HUES64 (cell line): ENCODE measurements at regions not wholly inside any gene's neighbourhood (a gene's known extent, or its start where the extent isn't known, plus 50 kb on each side); places are given as distances from the start of the nearest gene placed in this dataset.
"Not testable (repeated sequence)": the region's sequence is repeated elsewhere in the genome, so short reads cannot be mapped to it uniquely, and the experiment has no call there.

Experiments
- H3K27ac ChIP-seq: 2 replicates; pipeline ENCODE4 v1.7.0; 2013; ENCODE audit warnings: low read depth, low read length, inconsistent platforms
- H3K27me3 ChIP-seq: 2 replicates; pipeline ENCODE4 v1.6.1; 2013; ENCODE audit warnings: mild to moderate bottlenecking, low read length; ENCODE audit not compliant: insufficient read depth
- H3K36me3 ChIP-seq: 2 replicates; pipeline ENCODE4 v1.6.1; 2013; ENCODE audit warnings: mild to moderate bottlenecking, low read length; ENCODE audit not compliant: insufficient read depth
- H3K4me1 ChIP-seq: 2 replicates; pipeline ENCODE4 v1.6.1; 2013; ENCODE audit warnings: mild to moderate bottlenecking, low read length, moderate library complexity; ENCODE audit not compliant: insufficient read depth
- H3K4me3 ChIP-seq: 2 replicates; pipeline ENCODE4 v1.5.1; 2013; ENCODE audit warnings: mild to moderate bottlenecking, low read length, moderate library complexity
- H3K9ac ChIP-seq: 2 replicates; pipeline ENCODE4 v1.6.1; 2013; ENCODE audit warnings: mild to moderate bottlenecking, low read depth, low read length
- H3K9me3 ChIP-seq: 2 replicates; pipeline ENCODE4 v1.6.1; 2013; ENCODE audit warnings: low read depth, low read length; ENCODE audit not compliant: insufficient read depth
- WGBS: fragments of 150-250, 120-280 bp; methylation state at CpG from one replicate; pipeline ENCODE4 v1.1.7; 2013; ENCODE audit warnings: missing lambda C conversion rate; 5-methylcytosine and 5-hydroxymethylcytosine counted together

- Histone ChIP-seq H3K27me3 (no peaks in the 10 kb centered on the region), H3K4me3 (no peak overlapping the region), H3K9ac (no peak overlapping the region), H3K4me1 (no peaks in the 10 kb centered on the region), H3K9me3 (no peaks in the 10 kb centered on the region), H3K36me3 (no peaks in the 10 kb centered on the region), H3K27ac (no peak overlapping the region)
- 94% methylated on average over 5 of the region's 5 CpGs for WGBS
These were observed 91.5 kb upstream of the TBC1D5 start for GRCh38 chr3:17833786-17834559.

DNA sequence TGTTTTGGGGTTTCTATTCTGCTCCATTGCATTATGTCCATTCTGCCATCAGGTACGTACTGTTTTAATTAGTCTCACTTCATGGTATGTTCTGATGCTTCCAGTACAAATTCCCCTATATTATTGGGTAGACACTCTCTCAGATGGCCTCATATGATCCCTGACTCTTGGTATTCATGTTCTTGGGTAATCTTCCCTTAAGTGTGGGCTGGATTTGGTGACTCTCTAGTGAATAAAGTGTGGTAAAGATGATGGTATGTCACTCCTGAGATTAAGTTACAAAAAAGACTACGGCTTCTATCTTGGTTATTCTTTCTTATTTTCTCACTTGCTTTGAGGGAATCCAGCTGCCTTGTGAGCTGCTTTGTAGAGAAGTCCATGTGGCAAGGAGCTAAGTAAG lies 89.6 kb upstream of the TBC1D5 start:
- H3K4me3 ChIP-seq, result no peak overlapping the region
- H3K27ac ChIP-seq, result no peak overlapping the region
- H3K9ac ChIP-seq, result no peak overlapping the region
- H3K4me1 ChIP-seq, result no peaks in the 10 kb centered on the region
- H3K36me3 ChIP-seq, result no peaks in the 10 kb centered on the region
- 100% methylated on average over 2 of the region's 2 CpGs for WGBS
- H3K27me3 ChIP-seq, result no peaks in the 10 kb centered on the region
- no peaks in the 10 kb centered on the region for H3K9me3 ChIP-seq

- no peaks in the 10 kb centered on the region for H3K27me3 ChIP-seq
- H3K36me3 ChIP-seq, result no peaks in the 10 kb centered on the region
- no peaks in the 10 kb centered on the region for H3K4me1 ChIP-seq
- no peak overlapping the region for H3K27ac ChIP-seq
- no peak overlapping the region for H3K9ac ChIP-seq
- no peaks in the 10 kb centered on the region for H3K9me3 ChIP-seq
- no peak overlapping the region for H3K4me3 ChIP-seq
These were observed 88.9 kb upstream of the TBC1D5 start for GRCh38 chr3:17831366-17831765.

GRCh38 chr3:17830788-17831187 lies 88.4 kb upstream of the TBC1D5 start:
- no peaks in the 10 kb centered on the region for H3K4me1 ChIP-seq
- H3K9ac ChIP-seq, result no peak overlapping the region
- WGBS, result no CpG with 5 or more reads among the region's 1 CpG
- no peaks in the 10 kb centered on the region for H3K36me3 ChIP-seq
- no peaks in the 10 kb centered on the region for H3K9me3 ChIP-seq
- H3K27me3 ChIP-seq, result no peaks in the 10 kb centered on the region
- no peak overlapping the region for H3K4me3 ChIP-seq
- H3K27ac ChIP-seq, result no peak overlapping the region

DNA sequence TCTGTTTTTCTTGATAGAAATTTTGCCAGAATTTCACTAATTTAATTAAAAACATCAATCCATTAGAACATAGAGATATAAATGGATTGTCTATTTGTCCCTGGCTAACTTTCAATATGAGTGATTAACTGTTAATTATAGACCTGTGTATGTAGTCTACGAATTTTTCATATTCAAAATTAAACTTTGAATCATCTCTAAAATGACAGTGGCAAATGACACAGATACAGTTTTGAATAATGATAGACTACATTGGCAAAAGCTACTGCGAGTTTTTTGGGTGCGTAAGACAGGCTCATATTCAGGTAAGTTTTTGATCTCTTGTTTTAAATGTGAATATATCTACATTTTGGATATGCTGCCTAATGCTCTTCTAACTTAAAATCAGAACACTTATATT lies 86.0 kb upstream of the TBC1D5 start:
- Histone ChIP-seq H3K9ac (no peak overlapping the region), H3K27ac (no peak overlapping the region), H3K9me3 (no peaks in the 10 kb centered on the region), H3K4me3 (no peak overlapping the region), H3K36me3 (no peaks in the 10 kb centered on the region), H3K27me3 (no peaks in the 10 kb centered on the region), H3K4me1 (no peaks in the 10 kb centered on the region)
- 84% methylated on average over 2 of the region's 3 CpGs for WGBS

GRCh38 chr3:17825298-17825697 lies 82.9 kb upstream of the TBC1D5 start:
- no peak overlapping the region for H3K4me3 ChIP-seq
- WGBS, result 89% methylated on average over 3 of the region's 3 CpGs
- no peaks in the 10 kb centered on the region for H3K4me1 ChIP-seq
- H3K27ac ChIP-seq, result no peak overlapping the region
- H3K9me3 ChIP-seq, result no peaks in the 10 kb centered on the region
- no peaks in the 10 kb centered on the region for H3K27me3 ChIP-seq
- no peak overlapping the region for H3K9ac ChIP-seq
- H3K36me3 ChIP-seq, result no peaks in the 10 kb centered on the region

DNA sequence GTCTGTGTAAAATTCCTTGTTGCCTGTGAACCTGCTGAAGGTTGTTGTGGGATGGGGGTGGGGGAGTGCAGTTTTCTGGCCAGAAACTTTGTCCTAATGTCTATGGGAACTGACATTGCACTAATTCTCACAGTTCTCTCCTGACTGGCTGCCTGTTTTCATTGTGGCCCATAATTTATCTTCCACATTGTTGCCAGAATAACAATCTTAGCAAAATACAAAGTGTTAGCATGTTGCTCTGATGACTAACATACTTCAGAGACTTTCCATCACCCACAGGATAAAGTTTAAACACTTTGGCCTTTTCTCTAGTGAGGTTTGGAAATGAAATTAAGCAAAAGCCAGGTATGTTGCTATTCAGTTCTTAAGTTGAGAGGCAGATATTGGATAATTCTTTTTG lies 81.4 kb upstream of the TBC1D5 start:
- Histone ChIP-seq H3K27ac (no peak overlapping the region), H3K4me1 (no peaks in the 10 kb centered on the region), H3K36me3 (no peaks in the 10 kb centered on the region), H3K4me3 (no peak overlapping the region), H3K9ac (no peak overlapping the region), H3K27me3 (no peaks in the 10 kb centered on the region), H3K9me3 (no peaks in the 10 kb centered on the region; the same call in 1 of the 2 replicates)

- no peaks in the 10 kb centered on the region for H3K4me1 ChIP-seq
- no peak overlapping the region for H3K9ac ChIP-seq
- H3K4me3 ChIP-seq, result no peak overlapping the region
- no peaks in the 10 kb centered on the region for H3K27me3 ChIP-seq
- WGBS, result 96% methylated on average over 4 of the region's 4 CpGs
- H3K9me3 ChIP-seq, result peaks cover 7% of the 10 kb centered on the region
- no peak overlapping the region for H3K27ac ChIP-seq
- H3K36me3 ChIP-seq, result no peaks in the 10 kb centered on the region
These were observed 80.6 kb upstream of the TBC1D5 start for GRCh38 chr3:17823036-17823435.

GRCh38 chr3:17820704-17821103 lies 78.3 kb upstream of the TBC1D5 start:
- WGBS, result 70% methylated on average over 2 of the region's 2 CpGs

GRCh38 chr3:17820275-17820674 lies 77.8 kb upstream of the TBC1D5 start:
- Histone ChIP-seq H3K27me3 (no peaks in the 10 kb centered on the region), H3K9me3 (peaks cover 7% of the 10 kb centered on the region), H3K36me3 (no peaks in the 10 kb centered on the region), H3K9ac (no peak overlapping the region), H3K27ac (no peak overlapping the region), H3K4me3 (no peak overlapping the region), H3K4me1 (no peaks in the 10 kb centered on the region)

More at GRCh38 chr3:17820704-17821103, 78.3 kb upstream of the TBC1D5 start:
- Histone ChIP-seq H3K9ac (no peak overlapping the region), H3K9me3 (peaks cover 7% of the 10 kb centered on the region), H3K27me3 (no peaks in the 10 kb centered on the region), H3K36me3 (no peaks in the 10 kb centered on the region), H3K27ac (no peak overlapping the region), H3K4me1 (no peaks in the 10 kb centered on the region), H3K4me3 (no peak overlapping the region)

- H3K27me3 ChIP-seq, H3K27ac ChIP-seq, H3K9ac ChIP-seq, H3K4me3 ChIP-seq, H3K36me3 ChIP-seq, H3K4me1 ChIP-seq, H3K9me3 ChIP-seq: not testable (repeated sequence)
- WGBS, result 97% methylated on average over 20 of the region's 20 CpGs
These were observed 75.5 kb upstream of the TBC1D5 start for GRCh38 chr3:17817973-17818372.

DNA sequence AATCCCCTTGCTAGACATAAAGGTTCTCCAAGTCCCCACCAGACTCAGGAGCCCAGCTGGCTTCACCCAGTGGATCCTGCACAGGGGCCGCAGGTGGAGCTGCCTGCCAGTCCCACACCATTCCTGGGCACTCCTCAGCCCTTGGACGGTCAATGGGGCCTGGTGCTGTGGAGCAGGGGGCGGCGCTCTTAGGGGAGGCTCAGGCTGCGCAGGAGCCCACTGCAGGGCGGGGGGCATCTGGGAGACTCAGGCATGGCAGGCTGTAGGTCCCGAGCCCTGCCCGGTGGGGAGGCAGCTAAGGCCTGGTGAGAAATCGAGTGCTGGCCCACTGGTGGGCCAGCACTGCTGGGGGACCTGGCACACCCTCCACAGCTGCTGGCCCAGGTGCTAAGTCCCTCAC lies 75.1 kb upstream of the TBC1D5 start:
- H3K4me1 ChIP-seq, result no peaks in the 10 kb centered on the region
- H3K36me3 ChIP-seq, result no peaks in the 10 kb centered on the region
- 96% methylated on average over 9 of the region's 9 CpGs for WGBS
- no peaks in the 10 kb centered on the region for H3K27me3 ChIP-seq
- H3K9me3 ChIP-seq, result peaks cover 7% of the 10 kb centered on the region
- no peak overlapping the region for H3K27ac ChIP-seq
- H3K4me3 ChIP-seq, result no peak overlapping the region
- H3K9ac ChIP-seq, result no peak overlapping the region
